SU-DHL-6 (cell line): ENCODE measurements at regions not wholly inside any gene's neighbourhood (a gene's known extent, or its start where the extent isn't known, plus 50 kb on each side); places are given as distances from the start of the nearest gene placed in this dataset.

Source experiments
- EZH2phosphoT487 ChIP-seq: fragments of 200-600 bp; sonication (generic), shearing (Covaris generic); conservative IDR thresholded peaks from 2 replicates; pipeline ENCODE4 v1.6.1; 2018; ENCODE audit warnings: mild to moderate bottlenecking, antibody characterized with exemption, low read length, moderate library complexity, mixed read lengths
- TF ChIP-seq, protein P1 (sequence below): fragments of 200-600 bp; sonication (generic); IDR thresholded peaks from one replicate; pipeline ENCODE4 v1.5.1; 2017; ENCODE audit warnings: antibody characterized with exemption, mild to moderate bottlenecking, low read length, moderate library complexity; ENCODE audit not compliant: insufficient read depth, poor library complexity, severe bottlenecking

DNA sequence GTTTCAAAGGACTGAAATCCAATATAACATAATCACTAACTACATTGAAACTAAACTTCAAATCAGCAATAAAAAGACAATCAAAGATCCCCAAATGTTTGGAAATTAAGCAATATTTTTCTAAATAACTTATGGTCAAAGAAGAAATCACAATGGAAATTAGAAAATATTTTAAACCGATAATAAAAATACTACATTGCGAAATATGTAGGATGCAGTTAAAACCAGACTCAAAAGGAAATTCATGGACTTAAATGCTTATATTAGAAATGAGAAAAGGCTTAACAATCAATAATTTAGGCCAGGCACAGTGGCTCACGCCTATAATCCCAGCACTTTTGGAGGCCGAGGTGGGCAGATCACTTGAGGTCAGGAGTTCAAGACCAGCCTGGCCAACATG lies 79.0 kb upstream of the HAAO start:
- TF ChIP-seq, protein P1, sequence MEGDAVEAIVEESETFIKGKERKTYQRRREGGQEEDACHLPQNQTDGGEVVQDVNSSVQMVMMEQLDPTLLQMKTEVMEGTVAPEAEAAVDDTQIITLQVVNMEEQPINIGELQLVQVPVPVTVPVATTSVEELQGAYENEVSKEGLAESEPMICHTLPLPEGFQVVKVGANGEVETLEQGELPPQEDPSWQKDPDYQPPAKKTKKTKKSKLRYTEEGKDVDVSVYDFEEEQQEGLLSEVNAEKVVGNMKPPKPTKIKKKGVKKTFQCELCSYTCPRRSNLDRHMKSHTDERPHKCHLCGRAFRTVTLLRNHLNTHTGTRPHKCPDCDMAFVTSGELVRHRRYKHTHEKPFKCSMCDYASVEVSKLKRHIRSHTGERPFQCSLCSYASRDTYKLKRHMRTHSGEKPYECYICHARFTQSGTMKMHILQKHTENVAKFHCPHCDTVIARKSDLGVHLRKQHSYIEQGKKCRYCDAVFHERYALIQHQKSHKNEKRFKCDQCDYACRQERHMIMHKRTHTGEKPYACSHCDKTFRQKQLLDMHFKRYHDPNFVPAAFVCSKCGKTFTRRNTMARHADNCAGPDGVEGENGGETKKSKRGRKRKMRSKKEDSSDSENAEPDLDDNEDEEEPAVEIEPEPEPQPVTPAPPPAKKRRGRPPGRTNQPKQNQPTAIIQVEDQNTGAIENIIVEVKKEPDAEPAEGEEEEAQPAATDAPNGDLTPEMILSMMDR = no peak
- no peak for TF ChIP-seq EZH2phosphoT487
